ENCODE measurements at regions not wholly inside any gene's neighbourhood (a gene's known extent, or its start where the extent isn't known, plus 50 kb on each side); places are given as distances from the start of the nearest gene placed in this dataset.

GRCh38 chr7:20556091-20556490 is 59.4 kb upstream of the ABCB5 start (continued):
- no peak for TF ChIP-seq ZNF462 (CRISPR knock-in tag; IDR thresholded peaks at IDR 0.05)
- TF ChIP-seq ZNF114 (CRISPR knock-in tag; IDR thresholded peaks at IDR 0.05) = no peak
- no peak for TF ChIP-seq ETS1 (IDR thresholded peaks at IDR 0.05)
- TF ChIP-seq ZNF331 (CRISPR knock-in tag; IDR thresholded peaks at IDR 0.05; ENCODE audit: low read depth) = no peak
- no peak for TF ChIP-seq EZH2phosphoT487 (IDR thresholded peaks at IDR 0.05; ENCODE audit: unreplicated experiment)

- no peaks in the 10 kb centered on the region; the same call in 2 of the 3 replicates for H3K9me3 Mint-ChIP-seq
- H3K27me3 Mint-ChIP-seq (ENCODE audit: insufficient read depth, low read depth, poor library complexity) = no peaks in the 10 kb centered on the region
- no peaks in the 10 kb centered on the region for H3K27me3 ChIP-seq (ENCODE audit: insufficient read depth)
- TF ChIP-seq REST (IDR thresholded peaks at IDR 0.05; ENCODE audit: unreplicated experiment) (no peak), CTCF (conservative IDR thresholded peaks at IDR 0.05; ENCODE audit: low read depth in 2 of 2) (no peak), ETS1 (IDR thresholded peaks at IDR 0.05) (no peak), JUNB (IDR thresholded peaks at IDR 0.05; ENCODE audit: unreplicated experiment) (no peak), CREB1 (CRISPR knock-in tag; IDR thresholded peaks at IDR 0.05; ENCODE audit: low read depth) (no peak), EZH2 (IDR thresholded peaks at IDR 0.05; ENCODE audit: low read depth, unreplicated experiment) (no peak), EZH2phosphoT487 (IDR thresholded peaks at IDR 0.05; ENCODE audit: unreplicated experiment) (no peak), ZNF331 (CRISPR knock-in tag; IDR thresholded peaks at IDR 0.05; ENCODE audit: low read depth) (no peak)
Observed at GRCh38 chr7:20557116-20557515, 58.4 kb upstream of the ABCB5 start.

More at GRCh38 chr7:20557116-20557515, 58.4 kb upstream of the ABCB5 start:
- no peaks in the 10 kb centered on the region for H3F3A ChIP-seq (replicated peaks; ENCODE audit: low read depth)
- H3K4me3 ChIP-seq = no peak overlapping the region
- no peaks in the 10 kb centered on the region for H3K9me2 ChIP-seq (ENCODE audit: insufficient read depth)
- peaks cover 3% of the 10 kb centered on the region for H3K4me1 Mint-ChIP-seq
- H3K4me3 Mint-ChIP-seq = no peak overlapping the region
- H3K27ac Mint-ChIP-seq = no peak overlapping the region
- H2AFZ ChIP-seq = no peak overlapping the region
- H3K27ac ChIP-seq (ENCODE audit: low read depth) = no peak overlapping the region
- H4K20me1 ChIP-seq (replicated peaks; ENCODE audit: insufficient read depth) = no peaks in the 10 kb centered on the region
- H3K4me1 ChIP-seq (ENCODE audit: insufficient read depth) = no peaks in the 10 kb centered on the region
- no peaks in the 10 kb centered on the region for H3K36me3 Mint-ChIP-seq (ENCODE audit: low read depth)
- ATAC-seq = no peak
- no peak for DNase-seq (ENCODE audit: low spot score)
- H3K4me2 ChIP-seq = no peak overlapping the region
- H3K36me3 ChIP-seq (ENCODE audit: insufficient read depth) = no peaks in the 10 kb centered on the region
- H3K79me2 ChIP-seq (replicated peaks; ENCODE audit: insufficient read depth) = no peaks in the 10 kb centered on the region
